Jurkat, Clone E6-1 (cell line): ENCODE measurements at regions not wholly inside any gene's neighbourhood (a gene's known extent, or its start where the extent isn't known, plus 50 kb on each side); places are given as distances from the start of the nearest gene placed in this dataset.
"Not testable (repeated sequence)": the region's sequence is repeated elsewhere in the genome, so short reads cannot be mapped to it uniquely, and the experiment has no call there.

ENCODE experiments used
- DNase-seq: peaks from one replicate; pipeline ENCODE4 v3.0.0-alpha.2; 2011; ENCODE audit warnings: low read depth, low spot score
- H3K4me3 ChIP-seq: 2 replicates; pipeline ENCODE4 v1.5.1; 2011; ENCODE audit warnings: mild to moderate bottlenecking, low read length, control low read depth, moderate library complexity

DNA sequence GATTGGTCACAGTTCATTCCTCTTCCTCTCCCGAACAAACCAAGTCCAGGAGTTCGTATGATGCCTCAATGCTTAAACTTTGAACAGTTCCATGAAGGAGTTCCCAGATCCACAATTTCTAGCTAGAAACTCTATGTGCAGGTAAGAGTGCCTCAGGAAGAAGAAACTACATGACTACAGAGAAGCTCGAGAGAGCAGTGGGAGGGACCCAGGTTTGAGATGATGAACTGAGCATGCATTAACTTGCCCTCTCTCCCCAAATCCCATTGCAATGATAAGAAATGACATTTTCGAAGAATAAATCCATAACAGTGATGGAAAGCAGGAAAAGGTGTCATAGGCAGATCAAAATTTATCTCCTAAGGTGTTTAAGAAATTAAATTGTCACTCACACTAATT, 140.6 kb upstream of the JCAD start:
- no peak for DNase-seq
- H3K4me3 ChIP-seq = no peak overlapping the region

DNA sequence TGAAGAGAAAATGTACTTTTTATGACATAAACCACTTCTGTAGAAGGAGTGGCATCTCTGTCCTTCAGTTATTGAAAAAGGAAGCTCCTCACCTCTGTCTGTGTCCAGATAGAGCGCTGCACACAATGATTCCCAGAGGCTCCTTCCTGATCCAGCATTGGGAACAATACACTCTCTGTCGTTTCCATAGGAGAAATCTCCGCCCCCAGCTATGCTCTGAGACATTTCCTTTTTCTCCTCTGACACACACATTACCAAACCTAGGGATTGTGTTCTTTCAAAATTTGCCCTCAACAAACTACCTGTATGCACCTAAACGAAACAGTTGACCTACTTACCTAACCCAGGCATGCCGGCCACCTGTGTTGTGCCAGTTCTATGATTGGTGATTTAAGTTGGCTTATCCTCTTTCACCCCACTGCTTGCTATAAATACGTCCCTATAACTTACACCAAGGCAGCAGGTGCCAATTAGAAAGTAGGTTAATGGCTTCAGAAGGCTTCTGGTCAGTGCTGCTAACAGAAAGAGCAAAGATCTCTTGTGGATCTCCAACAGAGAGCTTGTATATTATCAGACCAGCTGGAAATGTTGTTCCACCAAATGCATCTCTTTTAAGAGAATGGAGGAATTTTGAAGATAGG, 140.1 kb upstream of the JCAD start:
- no peak overlapping the region for H3K4me3 ChIP-seq
- no peak for DNase-seq

DNA sequence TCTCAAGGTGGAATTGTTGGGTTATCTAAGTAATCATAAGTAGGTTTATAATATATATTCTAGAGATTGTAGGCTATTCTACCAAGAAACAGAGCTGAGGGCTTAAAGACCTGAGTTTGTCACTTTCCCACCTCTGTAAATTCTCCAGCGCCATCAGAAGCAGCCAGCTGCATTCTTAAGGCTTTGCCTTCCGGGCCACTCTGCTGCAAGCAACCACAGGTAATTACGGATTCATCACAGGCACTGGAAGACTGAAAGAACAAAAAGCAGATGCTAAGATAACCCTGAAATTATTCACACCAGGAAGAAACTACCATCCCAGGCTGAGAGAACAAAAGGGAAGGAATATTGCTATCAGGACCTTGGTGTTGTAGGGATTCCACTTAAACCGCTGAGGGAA, 137.8 kb upstream of the JCAD start:
- DNase-seq = no peak
- no peak overlapping the region for H3K4me3 ChIP-seq

DNA sequence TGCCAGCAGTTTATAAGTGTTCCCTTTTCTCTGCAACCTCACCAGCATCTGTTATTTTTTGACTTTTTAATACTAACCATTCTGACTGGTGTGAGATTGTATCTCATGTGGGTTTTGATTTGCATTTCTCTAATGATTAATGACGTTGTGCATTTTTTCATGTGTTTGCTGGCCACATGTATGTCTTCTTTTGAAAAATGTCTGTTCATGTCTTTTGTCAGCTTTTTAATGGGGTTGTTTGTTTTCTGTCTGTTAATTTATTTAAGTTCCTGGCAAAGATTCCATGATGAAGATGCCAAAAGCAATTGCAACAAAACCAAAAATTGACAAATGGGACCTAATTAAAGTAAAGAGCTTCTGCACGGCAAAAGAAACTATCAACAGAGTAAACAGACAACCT, 137.2 kb upstream of the JCAD start:
- DNase-seq, H3K4me3 ChIP-seq: not testable (repeated sequence)

DNA sequence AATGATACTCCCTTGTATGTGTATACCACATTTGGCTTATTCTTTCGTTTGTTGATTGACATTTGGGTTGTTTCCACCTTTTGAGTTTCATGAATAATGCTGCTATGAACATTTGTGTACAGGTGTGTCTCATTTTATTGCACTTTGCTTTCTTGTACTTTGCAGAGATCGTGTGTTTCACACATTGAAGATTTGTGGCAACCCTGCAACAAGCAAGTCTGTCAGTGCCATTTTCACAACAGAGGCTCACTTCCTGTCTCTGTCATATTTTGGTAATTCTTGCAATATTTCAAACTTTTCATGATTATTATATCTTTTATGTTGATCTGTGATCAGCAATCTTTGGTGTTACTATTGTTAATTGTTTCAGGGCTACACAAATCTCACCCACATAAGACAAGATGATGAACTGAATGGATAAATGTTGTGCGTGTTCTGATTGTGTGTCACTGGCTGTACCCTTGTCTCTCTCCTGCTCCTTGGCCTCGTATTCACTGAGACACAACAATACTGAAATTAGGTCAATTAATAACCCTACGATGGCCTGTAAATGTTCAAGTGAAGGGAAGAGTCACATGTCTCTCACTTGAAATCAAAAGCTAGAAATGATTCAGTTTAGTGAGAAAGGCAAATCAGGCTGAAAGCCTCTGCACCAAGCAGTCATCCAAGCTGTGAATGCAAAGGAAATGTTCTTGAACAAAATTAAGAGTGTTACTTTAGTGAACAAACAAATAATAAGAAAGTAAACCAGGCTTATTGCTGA, 133.6 kb upstream of the JCAD start:
- DNase-seq = no peak
- H3K4me3 ChIP-seq = no peak overlapping the region

DNA sequence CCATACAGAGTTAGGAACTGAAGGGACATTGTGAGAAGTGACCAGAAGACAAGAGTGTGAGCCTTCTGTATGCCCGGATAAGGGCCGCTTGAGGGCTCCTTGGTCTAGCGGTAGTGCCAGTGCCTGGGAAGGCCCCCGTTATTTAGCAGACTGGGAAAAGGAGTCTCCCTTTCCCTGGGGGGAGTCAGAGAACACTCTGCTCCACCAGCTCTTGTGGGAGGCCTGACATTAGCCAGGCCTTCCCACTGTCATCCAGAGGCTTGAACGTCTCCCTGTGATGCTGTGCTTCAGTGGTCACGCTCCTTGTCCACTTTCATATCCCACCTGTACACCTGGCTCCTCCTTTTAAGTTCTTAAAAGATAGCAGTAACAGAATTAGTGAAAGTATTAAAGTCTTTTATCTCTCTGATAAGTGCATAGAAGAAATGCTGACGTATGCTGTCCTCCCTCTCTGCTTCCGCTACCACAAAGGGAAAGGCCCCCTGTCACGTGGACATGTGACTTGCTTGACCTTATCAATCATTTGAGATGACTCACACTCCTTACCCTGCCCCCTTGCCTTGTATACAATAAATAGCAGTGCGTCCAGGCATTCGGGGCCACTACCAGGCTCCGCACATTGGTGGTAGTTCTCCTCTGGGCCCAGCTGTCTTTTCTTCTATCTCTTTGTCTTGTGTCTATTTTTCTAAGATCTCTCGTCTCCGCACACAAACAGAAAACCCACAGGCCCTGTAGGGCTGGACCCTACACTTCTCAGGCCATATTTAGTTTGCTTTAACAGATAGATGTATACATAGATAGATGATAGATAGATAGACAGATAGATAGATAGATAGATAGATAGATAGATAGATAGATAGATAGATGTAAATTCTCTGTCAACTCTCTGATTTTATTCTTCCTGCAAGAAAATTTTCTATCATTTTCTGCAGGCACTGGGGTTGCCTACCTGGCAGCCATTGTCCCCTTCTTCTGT, 131.5 kb upstream of the JCAD start:
- DNase-seq = no peak

DNA sequence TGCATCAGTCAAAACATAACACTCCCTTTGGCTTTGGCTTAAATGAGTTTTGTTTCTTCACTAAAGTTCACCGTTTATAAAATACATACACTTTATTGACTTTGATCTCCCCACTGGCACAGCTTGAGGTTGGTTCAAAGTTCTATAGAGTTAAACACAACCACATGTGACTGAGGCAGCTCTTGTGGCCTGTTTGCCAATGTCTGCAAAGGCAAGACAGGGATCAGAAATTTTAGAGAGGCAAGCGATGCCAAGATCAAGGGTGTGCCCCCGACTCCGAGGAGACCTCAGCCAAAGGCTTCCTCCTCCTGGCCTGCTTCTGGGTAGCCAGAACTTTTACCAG, 129.8 kb upstream of the JCAD start:
- H3K4me3 ChIP-seq = no peak overlapping the region
- DNase-seq = peak; percentile 58

More for the DNA sequence above, 131.5 kb upstream of the JCAD start:
- H3K4me3 ChIP-seq = no peak overlapping the region

DNA sequence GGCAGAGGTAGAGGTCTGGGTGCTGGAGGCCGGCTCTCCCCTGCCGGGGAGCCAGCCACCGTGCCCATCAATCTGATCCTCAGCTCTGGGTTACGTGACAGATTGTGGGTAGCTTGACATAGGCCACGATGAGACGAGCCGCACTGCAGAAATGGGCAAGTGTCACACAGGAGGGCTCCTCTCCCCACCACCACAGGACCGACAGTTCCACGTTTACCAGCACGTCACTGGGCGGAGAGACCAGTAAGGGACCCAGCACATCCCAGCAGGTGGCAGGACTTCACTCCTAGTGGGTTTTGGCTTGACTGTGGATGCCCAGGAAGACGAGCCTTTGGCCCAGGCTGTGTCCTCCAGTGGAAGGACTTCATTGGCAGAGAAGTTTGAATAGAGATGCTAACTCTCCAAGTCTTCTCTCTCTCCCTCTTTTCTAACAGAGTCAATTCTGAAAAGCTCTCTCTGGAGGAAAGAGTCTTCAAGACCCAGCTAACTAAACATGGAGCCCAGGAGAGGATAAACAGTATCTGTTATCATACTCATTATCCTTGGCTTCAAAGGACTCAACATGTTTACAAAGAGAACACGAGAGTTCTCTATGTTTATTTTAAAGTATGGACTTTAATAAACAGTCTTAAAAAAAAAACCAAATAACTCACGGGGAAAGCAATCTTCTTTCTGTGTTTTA, 129.3 kb upstream of the JCAD start:
- no peak overlapping the region for H3K4me3 ChIP-seq
- no peak for DNase-seq

DNA sequence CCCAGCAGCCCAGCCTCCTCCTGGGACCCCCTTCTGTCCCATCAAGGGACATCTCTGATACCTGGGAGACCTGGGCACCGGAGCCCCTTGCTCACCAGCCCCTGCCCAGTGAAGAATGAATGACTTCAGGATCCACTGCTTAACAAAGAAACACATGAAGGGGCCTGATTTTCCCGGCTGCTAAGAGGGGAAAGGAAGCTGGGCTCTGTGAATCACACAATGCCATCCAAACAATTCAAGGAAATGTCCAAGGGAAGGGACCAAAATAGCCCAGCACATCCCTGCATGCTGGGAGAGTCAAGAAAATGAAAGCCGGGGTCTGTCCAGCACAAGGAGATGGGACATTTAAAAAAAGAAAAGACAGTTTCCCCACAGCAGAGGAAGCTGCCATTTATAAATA, 128.7 kb upstream of the JCAD start:
- no peak overlapping the region for H3K4me3 ChIP-seq
- DNase-seq = no peak

DNA sequence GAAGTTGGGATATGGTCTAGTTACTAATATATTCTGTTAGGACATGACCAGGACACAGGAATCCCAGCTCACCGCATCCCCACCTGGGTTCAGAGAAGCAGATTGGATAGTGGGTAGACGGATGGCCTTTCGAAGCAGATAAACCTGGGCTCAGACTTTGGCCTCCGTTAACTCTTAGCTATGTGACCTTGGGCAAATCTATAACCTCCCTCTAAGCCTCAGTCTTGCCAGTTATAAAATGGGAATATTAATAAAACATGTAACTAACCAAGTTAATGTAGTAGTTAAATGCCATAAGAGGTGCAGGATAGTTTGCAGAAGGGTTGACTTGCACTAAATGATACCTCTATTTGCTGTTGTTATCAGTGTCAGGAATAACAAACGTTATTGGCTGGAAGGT, 127.6 kb upstream of the JCAD start:
- no peak overlapping the region for H3K4me3 ChIP-seq
- DNase-seq = no peak

DNA sequence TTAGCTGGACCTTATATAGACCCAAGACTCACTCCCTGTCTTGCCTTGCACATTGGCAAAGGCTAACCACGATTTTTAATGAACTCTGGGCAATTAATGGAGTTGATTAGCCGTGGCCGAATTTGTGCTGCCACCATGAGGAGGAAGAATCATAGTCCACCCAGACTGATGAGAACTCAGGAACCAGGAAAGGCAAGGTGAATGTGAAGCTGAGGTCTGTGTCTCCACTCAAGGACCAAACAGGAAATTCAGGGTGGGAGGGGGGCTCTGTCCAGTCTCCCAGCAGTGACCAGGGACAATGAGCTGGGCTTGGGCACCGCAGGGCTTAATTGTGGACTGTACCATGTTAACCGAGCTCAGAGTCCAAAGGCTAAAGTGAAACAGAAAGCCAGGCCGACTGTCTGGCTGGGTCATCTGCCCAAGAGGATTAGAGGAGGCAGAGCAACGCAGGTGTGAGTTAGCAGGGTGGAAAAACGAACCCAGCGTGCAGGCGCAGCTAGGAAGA, 127.0 kb upstream of the JCAD start:
- no peak for DNase-seq
- no peak overlapping the region for H3K4me3 ChIP-seq

DNA sequence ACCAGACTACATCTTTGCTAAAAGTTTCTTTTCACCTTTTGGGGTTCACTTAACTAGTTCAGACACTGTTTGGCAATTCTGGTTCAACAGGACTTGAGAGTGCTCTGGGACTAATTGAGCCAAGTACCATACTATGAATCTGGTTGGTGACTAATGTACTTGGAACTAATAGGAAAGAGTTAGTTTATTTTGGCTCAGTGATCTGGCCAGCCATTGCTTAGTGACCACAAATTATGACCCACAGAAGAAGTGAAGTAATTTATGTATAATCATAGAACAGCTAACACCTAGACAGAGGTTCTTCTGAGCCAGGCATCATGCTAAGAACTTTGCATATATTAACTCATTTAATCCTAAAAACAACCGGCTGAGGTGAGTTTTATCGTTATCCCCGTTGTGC, 126.5 kb upstream of the JCAD start:
- H3K4me3 ChIP-seq = no peak overlapping the region

DNA sequence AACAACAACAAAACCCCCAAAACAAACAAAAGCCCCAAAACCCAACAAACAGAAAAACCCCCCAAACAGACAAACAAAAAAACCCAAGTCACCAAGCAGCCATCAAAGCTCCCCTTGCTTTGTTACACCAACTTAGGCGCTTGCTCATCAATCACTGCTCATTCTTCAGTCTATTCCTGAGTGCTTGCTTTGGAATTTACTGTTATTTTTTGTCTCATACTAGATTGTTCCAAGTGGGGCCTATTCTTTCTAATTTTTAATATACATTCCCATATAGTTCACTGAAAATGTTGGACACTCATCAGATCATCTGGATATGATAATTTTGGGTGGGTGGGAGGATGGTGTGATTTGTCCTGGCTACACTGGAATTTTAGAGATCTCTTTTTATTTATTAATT, 126.0 kb upstream of the JCAD start:
- DNase-seq = no peak
- no peak overlapping the region for H3K4me3 ChIP-seq

More for the DNA sequence above, 126.5 kb upstream of the JCAD start:
- DNase-seq = no peak

DNA sequence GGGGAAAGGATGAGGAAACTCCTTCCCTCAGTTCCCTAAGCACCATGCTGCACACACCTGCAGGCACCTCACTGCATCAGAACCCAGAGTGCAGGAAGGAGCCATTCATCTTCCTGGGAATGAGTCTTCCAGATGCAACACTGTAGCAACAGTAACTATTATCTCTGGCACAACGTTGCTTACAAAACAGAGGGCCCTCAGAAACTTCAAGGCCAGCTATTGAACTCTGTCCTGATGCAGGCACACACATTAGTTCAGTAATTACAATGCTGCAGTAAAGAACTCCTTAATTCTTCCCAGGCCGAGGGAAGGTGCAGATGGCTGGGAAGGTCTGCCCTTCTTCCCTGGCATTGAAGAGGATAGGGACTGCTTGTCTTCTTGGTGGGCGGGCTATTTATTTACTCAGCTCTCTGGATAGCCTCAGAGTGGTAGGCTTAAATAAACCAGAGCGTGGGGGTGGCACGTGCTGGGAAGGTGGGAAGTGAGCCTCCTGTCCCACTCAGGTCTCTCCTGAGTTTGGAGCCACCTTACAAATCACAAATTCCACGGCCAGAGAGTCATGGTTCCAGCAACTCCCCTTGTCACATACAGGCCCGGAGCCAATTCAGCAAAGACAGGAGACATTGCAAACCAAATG, 125.1 kb upstream of the JCAD start:
- H3K4me3 ChIP-seq = no peak overlapping the region
- DNase-seq = no peak

DNA sequence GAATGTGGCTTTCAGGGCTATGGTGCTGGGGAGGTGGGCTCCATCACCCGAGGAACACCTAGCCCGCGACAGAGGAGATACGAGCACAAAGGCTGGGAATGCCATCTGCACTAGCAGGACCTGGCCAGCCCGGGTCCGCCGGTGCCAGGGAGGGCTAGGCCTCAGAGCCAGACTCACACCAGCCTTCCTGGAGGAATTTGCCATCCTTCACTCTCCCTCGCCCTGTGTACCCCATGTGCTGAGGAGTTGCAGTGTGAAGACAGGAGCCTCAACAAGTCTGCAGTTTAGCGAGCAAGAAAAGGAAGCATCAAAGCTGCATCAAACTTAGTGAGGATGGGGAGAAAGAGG, 123.6 kb upstream of the JCAD start:
- no peak overlapping the region for H3K4me3 ChIP-seq
- DNase-seq = no peak

DNA sequence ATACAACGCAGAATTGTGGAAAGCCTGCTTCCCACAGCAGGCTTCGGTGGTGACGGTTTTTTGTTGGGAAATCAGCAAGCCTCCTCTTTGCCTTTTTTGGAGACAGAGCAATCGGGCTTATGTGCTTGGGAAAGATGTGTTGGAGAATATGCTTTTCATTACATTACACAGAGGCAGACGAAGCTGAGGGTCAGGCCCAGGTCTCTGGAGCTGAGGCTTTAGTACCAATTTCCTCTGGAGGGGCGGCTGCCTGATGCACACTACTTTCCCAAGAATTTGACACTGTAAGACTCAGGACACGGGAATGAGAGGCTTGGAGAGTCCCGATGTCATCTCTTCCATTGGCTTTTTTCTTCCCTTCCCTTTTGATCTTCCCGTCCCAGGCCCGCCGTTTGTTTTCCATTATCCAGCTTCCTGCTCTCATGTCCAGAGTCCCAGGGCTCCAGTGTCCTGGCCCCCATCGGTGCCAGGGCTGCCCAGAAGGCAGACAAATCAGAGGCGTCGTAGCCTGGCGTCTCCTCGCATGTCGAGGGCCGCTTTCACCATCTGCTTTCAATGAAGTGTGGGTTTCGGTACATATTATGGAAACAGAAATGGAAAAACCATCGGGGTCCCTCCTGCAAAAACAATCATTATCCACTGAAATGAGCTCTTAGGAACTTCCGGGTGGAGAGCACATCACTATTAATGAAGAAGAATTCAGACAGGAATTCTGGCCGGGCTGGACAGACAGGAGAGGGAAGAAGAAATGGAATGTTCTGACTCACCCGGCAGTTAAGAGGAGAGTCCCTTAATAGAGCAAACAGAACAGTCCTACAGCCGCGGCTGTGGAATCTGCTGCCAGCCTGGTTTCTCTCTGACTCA, 123.0 kb upstream of the JCAD start:
- no peak overlapping the region for H3K4me3 ChIP-seq
- no peak for DNase-seq

DNA sequence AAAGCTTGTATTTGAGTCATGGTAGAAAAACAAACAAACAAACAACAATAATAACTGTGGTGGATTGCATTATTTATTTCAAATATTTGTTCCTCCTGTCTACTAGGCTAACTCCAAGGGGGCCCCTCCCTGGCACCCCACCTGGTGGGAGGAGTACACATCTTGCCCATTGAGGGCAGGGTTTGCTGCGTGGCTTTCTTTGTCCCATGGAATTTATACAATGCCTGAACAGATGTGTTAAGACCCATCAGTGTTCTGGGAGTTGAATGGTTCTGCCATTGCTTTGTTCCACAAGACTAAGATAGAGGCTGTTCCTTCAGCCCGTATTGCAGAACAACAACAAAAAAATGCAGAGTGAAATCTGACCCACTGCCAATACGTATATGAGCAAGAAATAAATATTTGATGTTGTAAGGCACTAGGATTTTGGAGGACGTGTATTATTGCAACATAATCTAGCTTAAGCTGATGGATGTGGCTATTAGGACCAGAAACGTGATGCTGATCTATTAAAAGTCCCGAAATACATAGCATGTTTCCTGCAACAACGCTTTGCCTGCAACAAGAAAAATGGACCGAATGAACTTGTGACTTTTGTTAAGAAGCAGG, 119.1 kb upstream of the JCAD start:
- H3K4me3 ChIP-seq = no peak overlapping the region
- no peak for DNase-seq
